ENCODE measurements at regions not wholly inside any gene's neighbourhood (a gene's known extent, or its start where the extent isn't known, plus 50 kb on each side); places are given as distances from the start of the nearest gene placed in this dataset.

GRCh38 chr22:47997052-47997590 lies 1234.7 kb downstream of the TBC1D22A start:
- Histone ChIP-seq H3K4me3 (ENCODE audit: low read length) (no peak overlapping the region), H3K9me3 (ENCODE audit: insufficient read depth, low read depth, low read length) (no peaks in the 10 kb centered on the region), H3K27ac (ENCODE audit: low read length) (no peak overlapping the region)

GRCh38 chr22:47996446-47996857 lies 1234.0 kb downstream of the TBC1D22A start:
- Histone ChIP-seq H3K27me3 (ENCODE audit: insufficient read depth, low read length) (no peaks in the 10 kb centered on the region), H3K9me3 (ENCODE audit: insufficient read depth, low read depth, low read length) (no peaks in the 10 kb centered on the region), H3K36me3 (ENCODE audit: insufficient read depth, low read depth, low read length) (no peaks in the 10 kb centered on the region), H3K4me1 (ENCODE audit: insufficient read depth, low read length) (no peaks in the 10 kb centered on the region), H3K9ac (ENCODE audit: low read depth, low read length) (no peak overlapping the region), H3K27ac (ENCODE audit: low read length) (no peak overlapping the region), H3K4me3 (ENCODE audit: low read length) (no peak overlapping the region)

More at GRCh38 chr22:47997052-47997590, 1234.7 kb downstream of the TBC1D22A start:
- H3K27me3 ChIP-seq (ENCODE audit: insufficient read depth, low read length), result no peaks in the 10 kb centered on the region
- no peaks in the 10 kb centered on the region for H3K4me1 ChIP-seq (ENCODE audit: insufficient read depth, low read length)
- no peak overlapping the region for H3K9ac ChIP-seq (ENCODE audit: low read depth, low read length)
- no peaks in the 10 kb centered on the region for H3K36me3 ChIP-seq (ENCODE audit: insufficient read depth, low read depth, low read length)

GRCh38 chr22:47995718-47996117 lies 1233.3 kb downstream of the TBC1D22A start:
- H3K9ac ChIP-seq (ENCODE audit: low read depth, low read length), result no peak overlapping the region
- no peaks in the 10 kb centered on the region for H3K27me3 ChIP-seq (ENCODE audit: insufficient read depth, low read length)
- no peak overlapping the region for H3K27ac ChIP-seq (ENCODE audit: low read length)
- no peaks in the 10 kb centered on the region for H3K36me3 ChIP-seq (ENCODE audit: insufficient read depth, low read depth, low read length)
- no peaks in the 10 kb centered on the region for H3K9me3 ChIP-seq (ENCODE audit: insufficient read depth, low read depth, low read length)
- no peak overlapping the region for H3K4me3 ChIP-seq (ENCODE audit: low read length)
- H3K4me1 ChIP-seq (ENCODE audit: insufficient read depth, low read length), result no peaks in the 10 kb centered on the region

GRCh38 chr22:47995264-47995627 lies 1232.8 kb downstream of the TBC1D22A start:
- H3K9ac ChIP-seq (ENCODE audit: low read depth, low read length), result no peak overlapping the region
- no peak overlapping the region for H3K4me3 ChIP-seq (ENCODE audit: low read length)
- H3K4me1 ChIP-seq (ENCODE audit: insufficient read depth, low read length), result no peaks in the 10 kb centered on the region
- no peak overlapping the region for H3K27ac ChIP-seq (ENCODE audit: low read length)
- no peaks in the 10 kb centered on the region for H3K27me3 ChIP-seq (ENCODE audit: insufficient read depth, low read length)
- H3K9me3 ChIP-seq (ENCODE audit: insufficient read depth, low read depth, low read length), result no peaks in the 10 kb centered on the region
- H3K36me3 ChIP-seq (ENCODE audit: insufficient read depth, low read depth, low read length), result no peaks in the 10 kb centered on the region

- Histone ChIP-seq H3K9me3 (ENCODE audit: insufficient read depth, low read depth, low read length) (no peaks in the 10 kb centered on the region), H3K27me3 (ENCODE audit: insufficient read depth, low read length) (no peaks in the 10 kb centered on the region), H3K4me3 (ENCODE audit: low read length) (no peak overlapping the region), H3K27ac (ENCODE audit: low read length) (no peak overlapping the region), H3K9ac (ENCODE audit: low read depth, low read length) (no peak overlapping the region), H3K4me1 (ENCODE audit: insufficient read depth, low read length) (no peaks in the 10 kb centered on the region), H3K36me3 (ENCODE audit: insufficient read depth, low read depth, low read length) (no peaks in the 10 kb centered on the region)
These were observed 1232.3 kb downstream of the TBC1D22A start for GRCh38 chr22:47994601-47995263.

- no peaks in the 10 kb centered on the region for H3K4me1 ChIP-seq (ENCODE audit: insufficient read depth, low read length)
- H3K36me3 ChIP-seq (ENCODE audit: insufficient read depth, low read depth, low read length), result no peaks in the 10 kb centered on the region
- H3K9ac ChIP-seq (ENCODE audit: low read depth, low read length), result no peak overlapping the region
- peaks cover 5% of the 10 kb centered on the region; the same call in 1 of the 2 replicates for H3K9me3 ChIP-seq (ENCODE audit: insufficient read depth, low read depth, low read length)
- H3K4me3 ChIP-seq (ENCODE audit: low read length), result no peak overlapping the region
- no peaks in the 10 kb centered on the region for H3K27me3 ChIP-seq (ENCODE audit: insufficient read depth, low read length)
- no peak overlapping the region for H3K27ac ChIP-seq (ENCODE audit: low read length)
These were observed 1231.6 kb downstream of the TBC1D22A start for GRCh38 chr22:47994045-47994444.

GRCh38 chr22:47990481-47990880 lies 1228.0 kb downstream of the TBC1D22A start:
- Histone ChIP-seq H3K27ac (ENCODE audit: low read length) (no peak overlapping the region), H3K27me3 (ENCODE audit: insufficient read depth, low read length) (no peaks in the 10 kb centered on the region), H3K36me3 (ENCODE audit: insufficient read depth, low read depth, low read length) (no peaks in the 10 kb centered on the region), H3K9ac (ENCODE audit: low read depth, low read length) (no peak overlapping the region), H3K4me1 (ENCODE audit: insufficient read depth, low read length) (no peaks in the 10 kb centered on the region), H3K4me3 (ENCODE audit: low read length) (no peak overlapping the region), H3K9me3 (ENCODE audit: insufficient read depth, low read depth, low read length) (peaks cover 21% of the 10 kb centered on the region)

GRCh38 chr22:47987885-47988515 lies 1225.5 kb downstream of the TBC1D22A start:
- H3K4me1 ChIP-seq (ENCODE audit: insufficient read depth, low read length), result no peaks in the 10 kb centered on the region
- H3K9me3 ChIP-seq (ENCODE audit: insufficient read depth, low read depth, low read length), result peaks cover 21% of the 10 kb centered on the region
- no peaks in the 10 kb centered on the region for H3K27me3 ChIP-seq (ENCODE audit: insufficient read depth, low read length)
- no peaks in the 10 kb centered on the region for H3K36me3 ChIP-seq (ENCODE audit: insufficient read depth, low read depth, low read length)
- H3K4me3 ChIP-seq (ENCODE audit: low read length), result no peak overlapping the region
- H3K27ac ChIP-seq (ENCODE audit: low read length), result no peak overlapping the region
- H3K9ac ChIP-seq (ENCODE audit: low read depth, low read length), result no peak overlapping the region

GRCh38 chr22:47976219-47976618 lies 1213.8 kb downstream of the TBC1D22A start:
- H3K36me3 ChIP-seq (ENCODE audit: insufficient read depth, low read depth, low read length), result no peaks in the 10 kb centered on the region
- peaks cover 25% of the 10 kb centered on the region; the same call in 1 of the 2 replicates for H3K9me3 ChIP-seq (ENCODE audit: insufficient read depth, low read depth, low read length)
- no peaks in the 10 kb centered on the region for H3K27me3 ChIP-seq (ENCODE audit: insufficient read depth, low read length)
- H3K4me1 ChIP-seq (ENCODE audit: insufficient read depth, low read length), result no peaks in the 10 kb centered on the region
- no peak overlapping the region for H3K27ac ChIP-seq (ENCODE audit: low read length)
- no peak overlapping the region for H3K4me3 ChIP-seq (ENCODE audit: low read length)
- H3K9ac ChIP-seq (ENCODE audit: low read depth, low read length), result no peak overlapping the region

- no peak overlapping the region for H3K9ac ChIP-seq (ENCODE audit: low read depth, low read length)
- H3K4me1 ChIP-seq (ENCODE audit: insufficient read depth, low read length), result no peaks in the 10 kb centered on the region
- no peaks in the 10 kb centered on the region for H3K9me3 ChIP-seq (ENCODE audit: insufficient read depth, low read depth, low read length)
- H3K4me3 ChIP-seq (ENCODE audit: low read length), result no peak overlapping the region
- H3K27ac ChIP-seq (ENCODE audit: low read length), result no peak overlapping the region
- H3K36me3 ChIP-seq (ENCODE audit: insufficient read depth, low read depth, low read length), result no peaks in the 10 kb centered on the region
- no peaks in the 10 kb centered on the region for H3K27me3 ChIP-seq (ENCODE audit: insufficient read depth, low read length)
These were observed 1205.4 kb downstream of the TBC1D22A start for GRCh38 chr22:47967831-47968230.

- no peak overlapping the region for H3K27ac ChIP-seq (ENCODE audit: low read length)
- H3K9me3 ChIP-seq (ENCODE audit: insufficient read depth, low read depth, low read length), result no peaks in the 10 kb centered on the region
- H3K36me3 ChIP-seq (ENCODE audit: insufficient read depth, low read depth, low read length), result no peaks in the 10 kb centered on the region
These were observed 1203.9 kb downstream of the TBC1D22A start for GRCh38 chr22:47966316-47966715.

GRCh38 chr22:47965896-47966295 lies 1203.4 kb downstream of the TBC1D22A start:
- Histone ChIP-seq H3K9ac (ENCODE audit: low read depth, low read length) (no peak overlapping the region), H3K4me1 (ENCODE audit: insufficient read depth, low read length) (no peaks in the 10 kb centered on the region), H3K9me3 (ENCODE audit: insufficient read depth, low read depth, low read length) (no peaks in the 10 kb centered on the region), H3K4me3 (ENCODE audit: low read length) (no peak overlapping the region), H3K27me3 (ENCODE audit: insufficient read depth, low read length) (no peaks in the 10 kb centered on the region), H3K36me3 (ENCODE audit: insufficient read depth, low read depth, low read length) (no peaks in the 10 kb centered on the region), H3K27ac (ENCODE audit: low read length) (no peak overlapping the region)

More at GRCh38 chr22:47966316-47966715, 1203.9 kb downstream of the TBC1D22A start:
- Histone ChIP-seq H3K9ac (ENCODE audit: low read depth, low read length) (no peak overlapping the region), H3K4me3 (ENCODE audit: low read length) (no peak overlapping the region), H3K4me1 (ENCODE audit: insufficient read depth, low read length) (no peaks in the 10 kb centered on the region), H3K27me3 (ENCODE audit: insufficient read depth, low read length) (no peaks in the 10 kb centered on the region)

All from iPS-20b (cell line).